Testis (tissue), 2 donors: ENCODE measurements at regions not wholly inside any gene's neighbourhood (a gene's known extent, or its start where the extent isn't known, plus 50 kb on each side); places are given as distances from the start of the nearest gene placed in this dataset.

Experiments used
- DNase-seq: peaks from one replicate; pipeline ENCODE4 v3.0.0-alpha.2; 2019
- H3K27ac ChIP-seq, 2 donors: fragments of 200-600 bp; sonication (generic); one replicate each; pipeline ENCODE4 v1.5.1; 2019
- H3K27me3 ChIP-seq: fragments of 200-600 bp; sonication (generic); one replicate; pipeline ENCODE4 v1.5.1; 2019
- H3K36me3 ChIP-seq: fragments of 200-600 bp; sonication (generic); one replicate; pipeline ENCODE4 v1.5.1; 2017; ENCODE audit warnings: low read depth; ENCODE audit errors: missing control alignments
- H3K4me1 ChIP-seq: fragments of 200-600 bp; sonication (generic); one replicate; pipeline ENCODE4 v1.5.1; 2019
- H3K4me3 ChIP-seq, 2 donors: fragments of 200-600 bp; sonication (generic); one replicate each; pipeline ENCODE4 v1.5.1; 2017 to 2019
- H3K9me3 ChIP-seq: fragments of 200-600 bp; sonication (generic); one replicate; pipeline ENCODE4 v1.5.1; 2017
- POLR2A ChIP-seq: fragments of 450-650 bp; IDR thresholded peaks from one replicate; pipeline ENCODE4 v1.6.1; 2017; ENCODE audit warnings: antibody characterized with exemption, mild to moderate bottlenecking, moderate library complexity
- WGBS, 2 donors: methylation state at CpG; one replicate each; pipeline ENCODE4 v1.1.5; 2018; 5-methylcytosine and 5-hydroxymethylcytosine counted together
- intact Hi-C: fragments of 100-400 bp; cut with DNase I; formaldehyde crosslinking; loops from one replicate; pipeline ENCODE4 v1.15.1; 2023; ENCODE audit warnings: low total_unique reads
- TF ChIP-seq, protein P1 (sequence below), 3 experiments: fragments of 450-650 bp in 2 of 3; fragments of 200-600 bp in 1 of 3; sonication (generic) in 1 of 3; IDR thresholded peaks; one replicate each; pipeline ENCODE4 v1.5.1; 2016 to 2019; ENCODE audit warnings: antibody characterized with exemption in 3 of 3, mild to moderate bottlenecking in 2 of 3, moderate library complexity in 1 of 3

DNA sequence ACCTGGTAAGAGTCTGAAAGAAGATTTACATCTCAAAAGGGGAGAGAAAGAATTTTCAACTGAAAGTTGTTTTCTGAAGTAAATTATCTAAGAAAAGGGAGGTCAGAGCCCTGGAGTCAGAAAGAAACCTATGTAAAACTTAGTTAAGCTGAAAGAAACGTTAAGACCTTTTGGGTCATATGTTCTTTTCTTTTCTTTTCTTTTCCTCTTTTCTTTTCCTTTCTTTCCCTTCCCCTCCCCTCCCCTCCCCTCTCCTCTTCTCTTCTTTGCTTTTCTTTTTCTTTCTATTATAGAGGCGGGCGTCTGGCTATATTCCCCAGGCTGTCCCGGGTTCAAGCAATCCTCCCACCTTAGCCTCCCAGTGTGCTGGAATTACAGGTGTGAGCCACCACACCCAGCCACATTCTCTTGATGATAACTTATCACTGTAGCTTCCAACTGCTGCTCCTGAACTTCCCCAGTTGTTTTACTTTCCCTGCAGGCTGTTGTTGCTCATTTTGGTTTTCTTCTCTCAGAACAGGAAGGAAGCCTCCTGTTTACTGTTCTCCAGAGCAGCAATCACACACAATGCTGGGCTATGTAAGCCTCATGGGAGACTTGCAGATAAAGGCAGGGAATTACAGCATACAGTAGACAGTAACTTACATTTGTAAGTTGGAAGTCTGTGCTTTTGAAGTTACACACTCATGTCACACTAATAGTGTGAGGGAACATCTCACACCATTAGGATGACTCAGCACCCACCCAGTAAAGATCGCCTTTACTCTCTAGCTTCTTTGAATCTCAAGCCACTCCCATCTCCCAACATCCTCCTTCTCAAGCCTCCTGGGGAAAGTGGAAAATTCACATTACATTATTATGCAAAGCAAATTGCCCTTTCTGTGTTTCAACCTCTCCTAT is 2216.6 kb upstream of the WWC1 start:
- H3K27me3 ChIP-seq = no peaks in the 10 kb centered on the region
- DNase-seq = no peak
- no peak overlapping the region for H3K4me3 ChIP-seq
- intact Hi-C loops = no loop called here
- no peaks in the 10 kb centered on the region for H3K36me3 ChIP-seq
- H3K4me1 ChIP-seq = no peaks in the 10 kb centered on the region
- H3K9me3 ChIP-seq = no peaks in the 10 kb centered on the region
- H3K27ac ChIP-seq = no peak overlapping the region
- TF ChIP-seq, protein P1, sequence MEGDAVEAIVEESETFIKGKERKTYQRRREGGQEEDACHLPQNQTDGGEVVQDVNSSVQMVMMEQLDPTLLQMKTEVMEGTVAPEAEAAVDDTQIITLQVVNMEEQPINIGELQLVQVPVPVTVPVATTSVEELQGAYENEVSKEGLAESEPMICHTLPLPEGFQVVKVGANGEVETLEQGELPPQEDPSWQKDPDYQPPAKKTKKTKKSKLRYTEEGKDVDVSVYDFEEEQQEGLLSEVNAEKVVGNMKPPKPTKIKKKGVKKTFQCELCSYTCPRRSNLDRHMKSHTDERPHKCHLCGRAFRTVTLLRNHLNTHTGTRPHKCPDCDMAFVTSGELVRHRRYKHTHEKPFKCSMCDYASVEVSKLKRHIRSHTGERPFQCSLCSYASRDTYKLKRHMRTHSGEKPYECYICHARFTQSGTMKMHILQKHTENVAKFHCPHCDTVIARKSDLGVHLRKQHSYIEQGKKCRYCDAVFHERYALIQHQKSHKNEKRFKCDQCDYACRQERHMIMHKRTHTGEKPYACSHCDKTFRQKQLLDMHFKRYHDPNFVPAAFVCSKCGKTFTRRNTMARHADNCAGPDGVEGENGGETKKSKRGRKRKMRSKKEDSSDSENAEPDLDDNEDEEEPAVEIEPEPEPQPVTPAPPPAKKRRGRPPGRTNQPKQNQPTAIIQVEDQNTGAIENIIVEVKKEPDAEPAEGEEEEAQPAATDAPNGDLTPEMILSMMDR (IDR thresholded peaks at IDR 0.05) = no peak
- 59 to 64% methylated on average over 5 of the region's 5 CpGs for WGBS, 2 donors

DNA sequence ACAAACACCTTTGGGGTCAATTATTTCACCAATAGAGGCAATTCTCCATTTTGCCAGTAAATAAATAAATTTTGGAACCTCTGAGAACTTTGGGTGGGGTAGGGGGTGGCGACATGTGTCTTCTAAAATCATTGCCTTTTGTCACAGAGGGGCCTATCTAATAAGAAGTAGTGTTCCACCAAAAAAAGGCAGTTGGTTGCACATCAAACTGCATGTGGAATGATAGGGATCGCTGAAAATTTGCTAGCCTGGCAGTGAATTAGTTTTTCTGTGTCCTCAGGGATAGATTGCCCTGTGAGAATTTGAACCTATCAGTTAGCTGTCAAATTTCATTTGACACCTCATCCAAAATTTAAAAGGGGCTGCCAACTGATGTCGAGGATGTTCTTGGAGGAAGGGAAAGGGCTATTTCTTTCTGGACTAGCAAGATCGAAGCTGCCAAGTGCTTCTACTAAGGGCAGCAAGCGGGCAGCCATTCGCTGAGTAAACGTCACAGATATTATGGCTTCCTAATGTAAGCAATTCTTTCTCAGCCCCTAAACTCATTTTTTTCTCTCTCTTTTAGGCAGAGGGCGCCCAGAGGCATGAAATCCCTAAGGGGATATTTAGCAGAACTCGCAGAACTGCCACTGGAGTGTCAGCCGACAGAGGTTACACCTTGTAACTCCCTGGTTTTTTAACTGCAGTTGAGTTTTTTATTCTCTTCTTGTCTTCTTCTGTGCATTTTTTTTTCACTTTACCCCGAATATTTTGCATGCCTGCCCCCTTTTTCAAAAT is 2208.1 kb upstream of the WWC1 start:
- no peak for DNase-seq
- no peaks in the 10 kb centered on the region for H3K27me3 ChIP-seq
- no peak overlapping the region for H3K27ac ChIP-seq
- WGBS, 2 donors = 62 to 65% methylated on average over 11 of the region's 11 CpGs
- H3K4me3 ChIP-seq = no peak overlapping the region
- intact Hi-C loops = no loop called here
- H3K36me3 ChIP-seq = no peaks in the 10 kb centered on the region
- no peaks in the 10 kb centered on the region for H3K4me1 ChIP-seq
- TF ChIP-seq POLR2A = no peak
- TF ChIP-seq, protein P1 (IDR thresholded peaks at IDR 0.05) = no peak
- no peaks in the 10 kb centered on the region for H3K9me3 ChIP-seq

DNA sequence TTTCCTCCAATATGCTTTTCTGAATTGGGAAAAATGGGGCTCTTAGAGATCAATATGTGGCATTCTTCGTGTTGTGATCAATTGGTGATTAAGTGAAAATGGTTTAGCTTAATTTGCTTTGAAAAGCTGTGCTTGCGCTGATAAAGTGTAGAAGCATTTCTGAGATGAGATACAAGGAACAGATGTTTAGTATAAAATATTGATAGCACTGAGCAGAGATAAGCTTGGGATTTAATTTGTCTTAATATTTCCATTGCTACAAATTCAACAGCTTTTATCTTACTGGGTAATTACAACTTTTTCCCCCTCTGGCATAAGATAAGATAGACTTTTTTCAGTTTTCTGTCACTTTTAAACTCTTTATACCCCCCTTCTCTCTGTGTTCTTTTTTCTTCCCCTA is 2204.9 kb upstream of the WWC1 start:
- Histone ChIP-seq H3K36me3 (no peaks in the 10 kb centered on the region), H3K4me1 (no peaks in the 10 kb centered on the region), H3K27me3 (no peaks in the 10 kb centered on the region), H3K9me3 (no peaks in the 10 kb centered on the region), H3K27ac (no peak overlapping the region), H3K4me3 (no peak overlapping the region)
- TF ChIP-seq, protein P1 (IDR thresholded peaks at IDR 0.05) = no peak
- no peak for TF ChIP-seq POLR2A
- intact Hi-C loops = no loop called here
- DNase-seq = no peak
- 71 to 74% methylated on average over 2 of the region's 2 CpGs for WGBS, 2 donors

DNA sequence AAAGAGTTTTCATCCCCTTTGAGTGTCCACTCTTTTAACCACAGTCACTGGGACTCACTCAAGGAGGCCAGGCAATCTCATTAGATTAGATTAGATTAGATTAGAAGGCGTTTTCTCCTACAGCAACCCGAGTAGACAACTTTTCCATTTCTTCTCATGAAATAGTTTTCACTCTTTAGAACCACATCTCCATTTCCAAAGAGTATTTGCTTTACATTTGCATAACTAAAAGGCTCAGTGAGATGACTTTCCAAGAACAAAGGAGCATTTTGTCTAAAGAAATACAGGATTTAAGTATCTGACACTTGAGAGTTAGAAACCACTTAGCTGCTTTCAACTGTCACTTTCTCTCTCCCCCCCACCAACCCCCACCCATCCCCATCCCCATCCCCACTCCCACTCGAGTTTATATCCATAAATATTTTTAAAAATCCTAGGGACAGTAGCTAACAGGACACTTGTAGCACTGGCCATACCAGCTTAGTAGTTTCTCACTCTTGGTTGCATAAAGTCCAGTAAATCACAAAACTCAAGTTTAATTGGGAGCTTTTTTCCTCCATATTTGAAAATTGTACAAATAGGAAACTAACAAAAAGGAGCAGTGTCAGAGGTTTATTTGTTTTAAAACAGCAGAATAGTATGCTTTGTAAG is 2202.9 kb upstream of the WWC1 start:
- H3K27me3 ChIP-seq = no peaks in the 10 kb centered on the region
- TF ChIP-seq, protein P1 (IDR thresholded peaks at IDR 0.05) = no peak
- no peak for TF ChIP-seq POLR2A
- H3K4me1 ChIP-seq = no peaks in the 10 kb centered on the region
- H3K27ac ChIP-seq = no peak overlapping the region
- H3K36me3 ChIP-seq = no peaks in the 10 kb centered on the region
- no peak overlapping the region for H3K4me3 ChIP-seq
- H3K9me3 ChIP-seq = no peaks in the 10 kb centered on the region
- 60 to 61% methylated on average over 3 of the region's 3 CpGs for WGBS, 2 donors
- intact Hi-C loops = no loop called here
- DNase-seq = no peak
